ENCODE measurements at regions not wholly inside any gene's neighbourhood (a gene's known extent, or its start where the extent isn't known, plus 50 kb on each side); places are given as distances from the start of the nearest gene placed in this dataset.
A peak's percentile ranks its signal among the peaks of the same experiment; 100 is the strongest.
"Not testable (repeated sequence)": the region's sequence is repeated elsewhere in the genome, so short reads cannot be mapped to it uniquely, and the experiment has no call there.

DNA sequence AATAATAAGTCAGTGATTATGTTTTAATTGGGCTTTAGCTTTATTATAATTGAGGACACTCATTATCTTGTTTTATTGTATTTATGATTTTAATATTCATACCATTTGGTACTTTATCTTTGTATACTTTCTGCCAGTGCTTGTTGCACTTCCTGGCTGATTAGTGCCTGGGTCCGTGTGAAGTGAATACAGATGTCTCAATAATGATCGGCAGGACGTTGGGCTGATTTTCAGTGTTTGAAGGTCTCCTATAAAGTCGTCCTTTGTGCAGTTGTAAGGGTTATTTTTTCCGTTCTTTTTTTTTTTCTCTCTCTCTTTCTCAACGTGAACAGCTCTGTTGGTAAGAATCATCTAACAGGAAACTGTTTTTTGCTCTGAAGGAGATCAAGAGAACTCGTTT is 450.0 kb upstream of the POU3F2 start:
- intact Hi-C loops (cut with micrococcal nuclease), result no loop called here
- no peak overlapping the region for H3K4me3 Mint-ChIP-seq
- H3K4me3 ChIP-seq (ENCODE audit: low read length in 2 of 2), result no peak overlapping the region
- no peak overlapping the region for H3K27ac ChIP-seq (ENCODE audit: low read depth, low read length)
- no peaks in the 10 kb centered on the region for H3K4me1 Mint-ChIP-seq
- H3K4me1 ChIP-seq (ENCODE audit: insufficient read depth, low read length), result no peaks in the 10 kb centered on the region
- H3K9me3 ChIP-seq (ENCODE audit: control insufficient read depth in 1 of 2, low read length in 2 of 2), result no peaks in the 10 kb centered on the region
- H3K27ac Mint-ChIP-seq, result no peak overlapping the region
- H3K27me3 ChIP-seq (ENCODE audit: insufficient read depth, low read length), result no peaks in the 10 kb centered on the region
- H3K9me3 Mint-ChIP-seq, result peaks cover 0 to 3% (median 0%) of the 10 kb centered on the region in 8 donors
- H3K36me3 Mint-ChIP-seq, result no peaks in the 10 kb centered on the region
- POLR2A ChIA-PET (ENCODE audit: partially characterized antibody), result no interaction called here
- DNase-seq, result no peak
- H3K36me3 ChIP-seq (ENCODE audit: insufficient read depth, low read length), result no peaks in the 10 kb centered on the region
- CTCF ChIA-PET (ENCODE audit: partially characterized antibody), result no interaction called here
- H3K27me3 Mint-ChIP-seq, result no peaks in the 10 kb centered on the region

DNA sequence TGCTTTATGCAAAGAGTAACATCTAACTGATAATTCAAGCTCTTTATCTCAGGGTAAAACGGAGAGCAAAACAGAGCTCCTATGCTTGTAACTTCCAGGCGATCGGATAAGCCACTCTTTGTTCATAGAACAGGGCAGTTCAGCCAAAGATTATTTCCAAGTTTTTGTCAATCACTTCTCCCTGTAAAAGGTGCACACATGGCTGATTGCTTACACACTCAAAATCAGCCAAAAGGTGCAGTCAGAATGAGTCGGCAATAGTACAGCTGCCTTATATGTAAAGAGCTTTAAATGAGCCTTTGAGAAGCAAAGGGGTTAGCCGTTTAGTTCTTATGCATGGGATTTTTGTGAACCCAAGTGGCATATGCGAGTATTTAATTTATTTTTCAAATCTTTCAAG is 449.6 kb upstream of the POU3F2 start:
- Histone ChIP-seq H3K36me3 (ENCODE audit: insufficient read depth, low read length) (no peaks in the 10 kb centered on the region), H3K9me3 (ENCODE audit: control insufficient read depth in 1 of 2, low read length in 2 of 2) (no peaks in the 10 kb centered on the region), H3K27me3 (ENCODE audit: insufficient read depth, low read length) (no peaks in the 10 kb centered on the region), H3K4me1 (ENCODE audit: insufficient read depth, low read length) (no peaks in the 10 kb centered on the region), H3K4me3 (ENCODE audit: low read length in 2 of 2) (no peak overlapping the region), H3K27ac (ENCODE audit: low read depth, low read length) (no peak overlapping the region)
- Mint-ChIP-seq H3K9me3 (peaks cover 0 to 5% (median 0%) of the 10 kb centered on the region in 8 donors), H3K27me3 (no peaks in the 10 kb centered on the region), H3K36me3 (no peaks in the 10 kb centered on the region), H3K4me3 (no peak overlapping the region), H3K27ac (no peak overlapping the region), H3K4me1 (no peaks in the 10 kb centered on the region)
- intact Hi-C loops (cut with micrococcal nuclease), result no loop called here
- CTCF ChIA-PET (ENCODE audit: partially characterized antibody), result no interaction called here
- no peak for DNase-seq
- POLR2A ChIA-PET (ENCODE audit: partially characterized antibody), result no interaction called here

DNA sequence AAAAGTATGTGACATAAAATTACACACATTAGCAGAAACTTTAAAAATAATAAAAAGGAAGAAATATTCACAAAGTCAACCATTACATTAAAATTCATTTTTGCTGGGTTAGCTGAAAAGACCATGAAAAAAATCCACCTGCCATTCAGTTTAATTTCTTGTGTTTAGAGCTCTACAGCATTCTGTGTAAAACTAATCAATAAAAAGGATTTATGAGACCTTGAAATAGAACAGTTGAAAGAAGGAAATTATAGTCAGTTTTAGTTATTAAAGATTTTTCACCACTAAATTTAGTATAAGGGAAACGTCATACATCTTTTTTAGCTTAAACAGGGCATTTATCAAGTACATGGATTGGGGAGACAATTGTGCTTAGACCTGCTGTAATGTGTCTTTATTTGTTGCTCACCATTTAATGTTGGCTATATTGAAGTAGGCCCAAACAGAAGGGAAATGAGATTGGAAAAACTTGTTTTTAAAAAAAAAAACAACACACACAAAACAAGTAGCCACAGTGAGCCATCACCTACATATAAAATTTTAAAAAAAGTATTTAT is 438.7 kb upstream of the POU3F2 start:
- Mint-ChIP-seq H3K27ac (no peak overlapping the region), H3K4me3 (no peak overlapping the region), H3K9me3 (peaks cover 0 to 8% (median 0%) of the 10 kb centered on the region in 8 donors), H3K27me3 (no peaks in the 10 kb centered on the region), H3K36me3 (no peaks in the 10 kb centered on the region), H3K4me1 (no peaks in the 10 kb centered on the region)
- H3K4me1 ChIP-seq (ENCODE audit: insufficient read depth, low read length), result no peaks in the 10 kb centered on the region
- H3K36me3 ChIP-seq (ENCODE audit: insufficient read depth, low read length), result no peaks in the 10 kb centered on the region
- no peak for DNase-seq
- no peaks in the 10 kb centered on the region for H3K9me3 ChIP-seq (ENCODE audit: control insufficient read depth in 1 of 2, low read length in 2 of 2)
- H3K4me3 ChIP-seq (ENCODE audit: low read length in 2 of 2), result no peak overlapping the region
- POLR2A ChIA-PET (ENCODE audit: partially characterized antibody), result no interaction called here
- intact Hi-C loops (cut with micrococcal nuclease), result no loop called here
- H3K27ac ChIP-seq (ENCODE audit: low read depth, low read length), result no peak overlapping the region
- CTCF ChIA-PET (ENCODE audit: partially characterized antibody), result no interaction called here
- H3K27me3 ChIP-seq (ENCODE audit: insufficient read depth, low read length), result no peaks in the 10 kb centered on the region

DNA sequence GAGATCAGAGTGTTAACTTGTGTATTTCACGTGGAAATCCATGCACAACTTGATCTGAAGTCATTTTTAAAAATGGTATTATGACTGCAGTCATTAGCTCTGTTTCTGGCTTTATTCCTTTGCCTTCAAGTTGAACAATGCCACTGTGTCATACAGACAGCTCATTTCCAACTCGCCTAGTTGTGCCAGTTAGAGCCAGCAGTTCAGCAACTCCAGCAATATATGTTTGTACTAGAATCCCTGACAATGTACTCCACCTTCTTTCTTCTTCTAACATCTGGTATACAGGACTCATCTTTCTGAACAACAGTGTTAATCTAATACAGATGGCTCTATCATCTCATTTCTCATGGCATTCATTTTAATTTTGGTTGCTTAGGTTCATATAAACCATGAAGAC is 418.3 kb upstream of the POU3F2 start:
- Mint-ChIP-seq H3K4me3 (no peak overlapping the region), H3K36me3 (peaks cover 1 to 5% of the 10 kb centered on the region in 2 donors), H3K4me1 (peaks cover 0 to 7% (median under 1%) of the 10 kb centered on the region in 4 donors), H3K27me3 (no peaks in the 10 kb centered on the region), H3K27ac (no peak overlapping the region), H3K9me3 (peaks cover 4 to 31% (median 16%) of the 10 kb centered on the region in 8 donors)
- Histone ChIP-seq H3K4me1 (ENCODE audit: insufficient read depth, low read length) (no peaks in the 10 kb centered on the region), H3K36me3 (ENCODE audit: insufficient read depth, low read length) (no peaks in the 10 kb centered on the region), H3K4me3 (ENCODE audit: low read length in 2 of 2) (no peak overlapping the region), H3K9me3 (ENCODE audit: control insufficient read depth in 1 of 2, low read length in 2 of 2) (no peaks in the 10 kb centered on the region), H3K27ac (ENCODE audit: low read depth, low read length) (no peak overlapping the region), H3K27me3 (ENCODE audit: insufficient read depth, low read length) (no peaks in the 10 kb centered on the region)
- POLR2A ChIA-PET (ENCODE audit: partially characterized antibody), result no interaction called here
- intact Hi-C loops (cut with micrococcal nuclease), result no loop called here
- no peak for DNase-seq
- CTCF ChIA-PET (ENCODE audit: partially characterized antibody), result no interaction called here

DNA sequence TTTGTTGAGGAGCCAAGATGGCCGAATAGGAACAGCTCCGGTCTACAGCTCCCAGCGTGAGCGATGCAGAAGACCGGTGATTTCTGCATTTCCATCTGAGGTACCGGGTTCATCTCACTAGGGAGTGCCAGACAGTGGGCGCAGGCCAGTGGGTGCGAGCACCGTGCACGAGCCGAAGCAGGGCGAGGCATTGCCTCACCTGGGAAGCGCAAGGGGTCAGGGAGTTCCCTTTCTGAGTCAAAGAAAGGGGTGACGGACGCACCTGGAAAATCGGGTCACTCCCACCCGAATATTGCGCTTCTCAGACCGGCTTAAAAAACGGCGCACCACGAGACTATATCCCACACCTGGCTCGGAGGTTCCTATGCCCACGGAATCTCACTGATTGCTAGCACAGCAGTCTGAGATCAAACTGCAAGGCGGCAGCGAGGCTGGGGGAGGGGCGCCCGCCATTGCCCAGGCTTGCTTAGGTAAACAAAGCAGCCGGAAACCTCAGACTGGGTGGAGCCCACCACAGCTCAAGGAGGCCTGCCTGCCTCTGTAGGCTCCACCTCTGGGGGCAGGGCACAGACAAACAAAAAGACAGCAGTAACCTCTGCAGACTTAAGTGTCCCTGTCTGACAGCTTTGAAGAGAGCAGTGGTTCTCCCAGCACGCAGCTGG is 417.7 kb upstream of the POU3F2 start:
- H3K4me3 Mint-ChIP-seq, result peak overlapping the region in 2 of 8 donors; percentile 52 to 54
- H3K4me1 ChIP-seq (ENCODE audit: insufficient read depth, low read length); H3K27ac ChIP-seq (ENCODE audit: low read depth, low read length); H3K4me3 ChIP-seq (ENCODE audit: low read length in 2 of 2); CTCF ChIA-PET (ENCODE audit: partially characterized antibody); H3K36me3 ChIP-seq (ENCODE audit: insufficient read depth, low read length); H3K4me1 Mint-ChIP-seq; H3K9me3 ChIP-seq (ENCODE audit: control insufficient read depth in 1 of 2, low read length in 2 of 2); H3K27me3 ChIP-seq (ENCODE audit: insufficient read depth, low read length); H3K36me3 Mint-ChIP-seq; intact Hi-C loops (cut with micrococcal nuclease); H3K27me3 Mint-ChIP-seq; POLR2A ChIA-PET (ENCODE audit: partially characterized antibody): not testable (repeated sequence)
- peak overlapping the region in 2 of 7 donors; percentile 12 to 25 for H3K27ac Mint-ChIP-seq
- peaks cover 4 to 31% (median 15%) of the 10 kb centered on the region in 8 donors for H3K9me3 Mint-ChIP-seq
- peak; percentile 0 to 46 (median 42) for DNase-seq

DNA sequence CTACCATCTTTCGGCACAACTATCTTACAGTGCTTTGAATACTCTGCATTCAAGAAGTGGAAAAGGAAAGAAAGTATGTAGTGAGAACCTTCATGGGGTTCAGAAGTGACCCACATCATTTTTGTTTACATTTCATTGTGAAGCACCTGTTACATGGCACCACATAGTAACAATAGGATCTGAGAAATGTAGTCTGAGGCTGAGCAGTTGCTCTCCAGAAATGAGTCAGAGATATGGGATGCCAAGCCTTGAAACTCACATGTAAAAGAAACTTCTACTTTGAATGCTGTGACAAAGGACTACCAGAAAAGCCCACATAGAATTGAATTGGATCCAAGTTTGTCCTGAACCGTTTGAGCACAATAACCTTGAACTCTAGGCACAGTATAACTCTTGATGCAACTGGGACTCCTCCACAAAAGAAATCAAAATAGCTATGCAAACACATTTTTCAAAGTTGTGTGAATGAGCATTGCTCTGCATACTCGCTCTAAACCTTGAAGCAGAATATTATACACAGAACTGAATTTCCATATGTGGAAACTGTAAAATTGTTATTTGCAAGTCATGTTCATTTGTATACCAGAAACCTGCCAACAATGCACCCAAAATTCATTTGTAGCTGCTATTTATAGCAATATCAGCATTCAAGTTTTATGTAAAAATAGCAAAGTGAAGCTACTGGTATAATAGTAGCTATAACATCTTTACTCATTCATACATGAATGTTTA is 400.9 kb upstream of the POU3F2 start:
- H3K4me1 Mint-ChIP-seq, result no peaks in the 10 kb centered on the region
- Histone ChIP-seq H3K27ac (ENCODE audit: low read depth, low read length) (no peak overlapping the region), H3K9me3 (ENCODE audit: control insufficient read depth in 1 of 2, low read length in 2 of 2) (no peaks in the 10 kb centered on the region), H3K36me3 (ENCODE audit: insufficient read depth, low read length) (no peaks in the 10 kb centered on the region), H3K4me1 (ENCODE audit: insufficient read depth, low read length) (no peaks in the 10 kb centered on the region), H3K4me3 (ENCODE audit: low read length in 2 of 2) (no peak overlapping the region), H3K27me3 (ENCODE audit: insufficient read depth, low read length) (no peaks in the 10 kb centered on the region)
- H3K27me3 Mint-ChIP-seq, result no peaks in the 10 kb centered on the region
- DNase-seq, result no peak
- no peak overlapping the region for H3K27ac Mint-ChIP-seq
- no peaks in the 10 kb centered on the region for H3K36me3 Mint-ChIP-seq
- peaks cover 0 to 7% (median 4%) of the 10 kb centered on the region in 8 donors for H3K9me3 Mint-ChIP-seq
- intact Hi-C loops (cut with micrococcal nuclease), result no loop called here
- ChIA-PET CTCF (ENCODE audit: partially characterized antibody) (no interaction called here), POLR2A (ENCODE audit: partially characterized antibody) (no interaction called here)
- H3K4me3 Mint-ChIP-seq, result no peak overlapping the region

DNA sequence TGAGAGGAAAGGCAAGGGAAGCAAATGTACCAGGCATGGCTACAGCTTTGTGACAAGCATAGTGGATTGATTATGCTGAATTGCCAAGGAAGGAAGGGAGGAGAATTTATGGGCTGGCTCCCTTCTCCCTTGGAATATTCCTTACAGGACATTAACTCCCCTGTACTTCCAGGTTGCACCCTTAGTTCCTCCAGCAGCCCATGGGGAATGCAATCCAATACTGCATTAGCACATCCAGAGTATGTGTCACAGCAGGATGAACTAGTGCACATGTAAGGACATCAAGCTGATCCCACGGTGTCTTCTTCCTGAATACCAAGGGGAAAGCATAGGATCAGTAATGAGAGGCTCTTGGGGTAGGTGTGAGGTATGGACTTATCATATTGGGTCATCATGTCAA is 390.7 kb upstream of the POU3F2 start:
- Histone ChIP-seq H3K27ac (ENCODE audit: low read depth, low read length) (no peak overlapping the region), H3K4me1 (ENCODE audit: insufficient read depth, low read length) (no peaks in the 10 kb centered on the region), H3K9me3 (ENCODE audit: control insufficient read depth in 1 of 2, low read length in 2 of 2) (no peaks in the 10 kb centered on the region), H3K27me3 (ENCODE audit: insufficient read depth, low read length) (no peaks in the 10 kb centered on the region), H3K4me3 (ENCODE audit: low read length in 2 of 2) (no peak overlapping the region), H3K36me3 (ENCODE audit: insufficient read depth, low read length) (no peaks in the 10 kb centered on the region)
- Mint-ChIP-seq H3K4me1 (no peaks in the 10 kb centered on the region), H3K9me3 (peaks cover 0 to 2% (median 0%) of the 10 kb centered on the region in 8 donors), H3K4me3 (no peak overlapping the region), H3K27me3 (no peaks in the 10 kb centered on the region), H3K36me3 (no peaks in the 10 kb centered on the region), H3K27ac (no peak overlapping the region)
- CTCF ChIA-PET (ENCODE audit: partially characterized antibody), result no interaction called here
- intact Hi-C loops (cut with micrococcal nuclease), result no loop called here
- POLR2A ChIA-PET (ENCODE audit: partially characterized antibody), result no interaction called here
- DNase-seq, result no peak

Data from CD4-positive, alpha-beta memory T cell (primary cell).